ENCODE measurements at regions not wholly inside any gene's neighbourhood (a gene's known extent, or its start where the extent isn't known, plus 50 kb on each side); places are given as distances from the start of the nearest gene placed in this dataset.
"Not testable (repeated sequence)": the region's sequence is repeated elsewhere in the genome, so short reads cannot be mapped to it uniquely, and the experiment has no call there.

- no peak for ATAC-seq
- 43 to 47% (median 44%) methylated on average over 6 of the region's 6 CpGs for WGBS, 3 donors
Measured at GRCh38 chr11:39327302-39327701, 2132.2 kb downstream of the LRRC4C start.

DNA sequence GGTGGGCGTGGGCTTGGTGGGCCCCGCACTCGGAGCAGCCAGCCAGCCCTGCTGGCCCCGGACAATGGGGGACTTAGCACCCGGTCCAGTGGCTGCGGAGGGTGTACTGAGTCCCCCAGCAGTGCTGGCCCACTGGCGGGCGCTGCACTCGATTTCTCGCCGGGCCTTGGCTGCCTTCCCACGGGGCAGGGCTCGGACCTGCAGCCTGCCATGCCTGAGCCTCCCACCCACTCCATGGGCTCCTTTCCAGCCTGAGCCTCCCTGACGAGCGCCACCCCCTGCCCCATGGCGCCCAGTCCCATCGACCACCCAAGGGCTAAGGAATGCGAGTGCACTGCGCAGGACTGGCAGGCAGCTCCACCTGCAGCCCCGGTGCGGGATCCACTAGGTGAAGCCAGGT is 2147.6 kb downstream of the LRRC4C start:
- intact Hi-C loops (cut with DNase I); H3K27ac ChIP-seq; H3K4me3 ChIP-seq; ATAC-seq; H3K27me3 ChIP-seq (ENCODE audit: insufficient read depth in 3 of 3, low read length in 2 of 3); H3K9me3 ChIP-seq; H3K4me1 ChIP-seq; DNase-seq; H3K36me3 ChIP-seq (ENCODE audit: insufficient read depth in 1 of 2, low read depth in 1 of 2): not testable (repeated sequence)
- 96 to 97% (median 96%) methylated on average over 15 to 20 of the region's 21 CpGs for WGBS, 3 donors

More at GRCh38 chr11:39327302-39327701, 2132.2 kb downstream of the LRRC4C start:
- no peak overlapping the region for H3K4me3 ChIP-seq
- intact Hi-C loops (cut with DNase I) = no loop called here
- H3K9me3 ChIP-seq = no peaks in the 10 kb centered on the region
- TF ChIP-seq, protein P1, sequence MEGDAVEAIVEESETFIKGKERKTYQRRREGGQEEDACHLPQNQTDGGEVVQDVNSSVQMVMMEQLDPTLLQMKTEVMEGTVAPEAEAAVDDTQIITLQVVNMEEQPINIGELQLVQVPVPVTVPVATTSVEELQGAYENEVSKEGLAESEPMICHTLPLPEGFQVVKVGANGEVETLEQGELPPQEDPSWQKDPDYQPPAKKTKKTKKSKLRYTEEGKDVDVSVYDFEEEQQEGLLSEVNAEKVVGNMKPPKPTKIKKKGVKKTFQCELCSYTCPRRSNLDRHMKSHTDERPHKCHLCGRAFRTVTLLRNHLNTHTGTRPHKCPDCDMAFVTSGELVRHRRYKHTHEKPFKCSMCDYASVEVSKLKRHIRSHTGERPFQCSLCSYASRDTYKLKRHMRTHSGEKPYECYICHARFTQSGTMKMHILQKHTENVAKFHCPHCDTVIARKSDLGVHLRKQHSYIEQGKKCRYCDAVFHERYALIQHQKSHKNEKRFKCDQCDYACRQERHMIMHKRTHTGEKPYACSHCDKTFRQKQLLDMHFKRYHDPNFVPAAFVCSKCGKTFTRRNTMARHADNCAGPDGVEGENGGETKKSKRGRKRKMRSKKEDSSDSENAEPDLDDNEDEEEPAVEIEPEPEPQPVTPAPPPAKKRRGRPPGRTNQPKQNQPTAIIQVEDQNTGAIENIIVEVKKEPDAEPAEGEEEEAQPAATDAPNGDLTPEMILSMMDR (IDR thresholded peaks at IDR 0.05) = no peak
- H3K27me3 ChIP-seq (ENCODE audit: insufficient read depth in 3 of 3, low read length in 2 of 3) = no peaks in the 10 kb centered on the region
- DNase-seq = no peak
- H3K27ac ChIP-seq = no peak overlapping the region
- no peaks in the 10 kb centered on the region for H3K4me1 ChIP-seq
- no peaks in the 10 kb centered on the region for H3K36me3 ChIP-seq (ENCODE audit: insufficient read depth in 1 of 2, low read depth in 1 of 2)

GRCh38 chr11:39304586-39304985 is 2154.9 kb downstream of the LRRC4C start:
- Histone ChIP-seq H3K27ac (no peak overlapping the region), H3K9me3 (no peaks in the 10 kb centered on the region), H3K36me3 (ENCODE audit: insufficient read depth in 1 of 2, low read depth in 1 of 2) (no peaks in the 10 kb centered on the region), H3K4me3 (no peak overlapping the region), H3K27me3 (ENCODE audit: insufficient read depth in 3 of 3, low read length in 2 of 3) (no peaks in the 10 kb centered on the region), H3K4me1 (no peaks in the 10 kb centered on the region)
- no peak for ATAC-seq
- intact Hi-C loops (cut with DNase I) = no loop called here
- 27 to 36% (median 33%) methylated on average over 1 of the region's 1 CpG for WGBS, 3 donors
- TF ChIP-seq, protein P1 (IDR thresholded peaks at IDR 0.05) = no peak
- no peak for DNase-seq

DNA sequence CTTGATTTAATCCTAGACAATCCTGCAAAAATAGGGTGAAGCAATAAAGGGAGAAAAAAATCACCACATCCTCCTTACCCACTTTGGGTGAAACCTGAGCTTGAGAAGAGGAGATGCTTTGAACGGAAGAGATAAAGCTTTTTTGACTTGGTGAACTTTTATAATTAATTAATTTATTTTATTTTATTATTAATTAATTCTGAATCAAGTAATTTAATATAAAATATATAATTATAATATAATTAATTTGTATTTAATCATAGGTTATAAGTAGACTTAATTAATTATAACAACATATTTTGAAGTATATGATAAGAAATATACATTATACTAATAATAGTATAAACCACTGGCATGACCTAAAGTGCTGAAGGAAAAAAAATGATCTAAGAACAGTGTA is 2164.8 kb downstream of the LRRC4C start:
- no peaks in the 10 kb centered on the region for H3K27me3 ChIP-seq (ENCODE audit: insufficient read depth in 3 of 3, low read length in 2 of 3)
- ATAC-seq (no peak), DNase-seq (no peak)
- H3K27ac ChIP-seq = no peak overlapping the region
- intact Hi-C loops (cut with DNase I) = no loop called here
- TF ChIP-seq, protein P1 (IDR thresholded peaks at IDR 0.05) = no peak
- WGBS, 3 donors = 71 to 80% (median 74%) methylated on average over 1 of the region's 1 CpG
- no peaks in the 10 kb centered on the region for H3K4me1 ChIP-seq
- H3K9me3 ChIP-seq = no peaks in the 10 kb centered on the region
- H3K36me3 ChIP-seq (ENCODE audit: insufficient read depth in 1 of 2, low read depth in 1 of 2) = no peaks in the 10 kb centered on the region
- no peak overlapping the region for H3K4me3 ChIP-seq

GRCh38 chr11:39288011-39288410 is 2171.4 kb downstream of the LRRC4C start:
- ATAC-seq (no peak), DNase-seq (no peak)
- H3K36me3 ChIP-seq (ENCODE audit: insufficient read depth in 1 of 2, low read depth in 1 of 2) = no peaks in the 10 kb centered on the region
- no peaks in the 10 kb centered on the region for H3K9me3 ChIP-seq
- WGBS, 3 donors = 62 to 63% (median 63%) methylated on average over 4 of the region's 4 CpGs
- H3K27ac ChIP-seq = no peak overlapping the region
- TF ChIP-seq, protein P1 (IDR thresholded peaks at IDR 0.05) = no peak
- peaks cover 0 to 3% (median 0%) of the 10 kb centered on the region in 3 donors for H3K27me3 ChIP-seq (ENCODE audit: insufficient read depth in 3 of 3, low read length in 2 of 3)
- H3K4me3 ChIP-seq = no peak overlapping the region
- intact Hi-C loops (cut with DNase I) = no loop called here
- H3K4me1 ChIP-seq = no peaks in the 10 kb centered on the region

Measured in psoas muscle (tissue), 7 donors.